Myocyte (in vitro differentiated cells): ENCODE measurements at regions not wholly inside any gene's neighbourhood (a gene's known extent, or its start where the extent isn't known, plus 50 kb on each side); places are given as distances from the start of the nearest gene placed in this dataset.

Experiments
- DNase-seq: peaks from one replicate; pipeline ENCODE4 v3.0.0-alpha.2; 2012; ENCODE audit warnings: low read depth

- DNase-seq, result no peak
Observed at GRCh38 chr4:67125636-67126514, 419.4 kb downstream of the CENPC start.

- no peak for DNase-seq
Observed at GRCh38 chr4:67124716-67125115, 420.6 kb downstream of the CENPC start.

- DNase-seq, result peak; percentile 44
Observed at GRCh38 chr4:67122029-67122428, 423.3 kb downstream of the CENPC start.

GRCh38 chr4:67120369-67120768 is 424.9 kb downstream of the CENPC start:
- DNase-seq, result no peak

- no peak for DNase-seq
Observed at GRCh38 chr4:67109276-67109675, 436.0 kb downstream of the CENPC start.

- peak; percentile 53 for DNase-seq
Observed at GRCh38 chr4:67106861-67107460, 438.3 kb downstream of the CENPC start.

- DNase-seq, result peak; percentile 35
Observed at GRCh38 chr4:67104145-67104544, 441.2 kb downstream of the CENPC start.

GRCh38 chr4:67103001-67103747 is 442.1 kb downstream of the CENPC start:
- DNase-seq, result no peak

- no peak for DNase-seq
Observed at GRCh38 chr4:67101612-67102011, 443.7 kb downstream of the CENPC start.

- no peak for DNase-seq
Observed at GRCh38 chr4:67092351-67092750, 453.0 kb downstream of the CENPC start.

GRCh38 chr4:67091673-67092072 is 453.6 kb downstream of the CENPC start:
- DNase-seq, result peak; percentile 80

GRCh38 chr4:67087897-67088296 is 457.4 kb downstream of the CENPC start:
- DNase-seq, result peak; percentile 63

- no peak for DNase-seq
Observed at GRCh38 chr4:67084783-67085182, 460.5 kb downstream of the CENPC start.

- DNase-seq, result no peak
Observed at GRCh38 chr4:67083496-67083895, 461.8 kb downstream of the CENPC start.

GRCh38 chr4:67082746-67083145 is 462.6 kb downstream of the CENPC start:
- no peak for DNase-seq

- DNase-seq, result no peak
Observed at GRCh38 chr4:67080046-67080557, 465.2 kb downstream of the CENPC start.

- DNase-seq, result no peak
Observed at GRCh38 chr4:67071641-67072040, 473.7 kb downstream of the CENPC start.

- no peak for DNase-seq
Observed at GRCh38 chr4:67055319-67055718, 490.0 kb downstream of the CENPC start.

- peak; percentile 12 for DNase-seq
Observed at GRCh38 chr4:67054896-67055295, 490.4 kb downstream of the CENPC start.

- no peak for DNase-seq
Observed at GRCh38 chr4:67052814-67053675, 492.3 kb downstream of the CENPC start.
